ENCODE measurements at regions not wholly inside any gene's neighbourhood (a gene's known extent, or its start where the extent isn't known, plus 50 kb on each side); places are given as distances from the start of the nearest gene placed in this dataset.

DNA sequence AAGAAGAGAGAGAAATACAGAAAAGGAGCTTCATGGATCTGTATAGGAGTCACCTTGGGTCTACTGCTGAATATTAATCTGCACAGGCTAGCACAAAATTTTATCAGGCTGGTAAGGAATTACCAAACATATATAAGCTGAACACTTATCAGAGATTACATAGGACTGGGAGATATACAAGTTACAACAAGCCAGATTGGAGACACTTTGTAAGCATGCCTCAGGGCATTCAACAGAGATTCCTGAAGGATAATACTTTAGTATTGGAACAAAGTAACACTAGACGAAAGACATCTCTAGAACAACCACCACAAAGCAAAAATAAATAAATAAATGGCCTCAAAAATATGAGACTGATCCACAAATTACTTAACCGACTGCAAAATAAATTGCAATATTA, 197.8 kb downstream of the ANXA1 start:
- Histone ChIP-seq H3K4me3 (no peak overlapping the region), H3K27me3 (no peaks in the 10 kb centered on the region), H3K9me3 (no peaks in the 10 kb centered on the region), H3K27ac (no peak overlapping the region), H3K36me3 (no peaks in the 10 kb centered on the region), H3K4me1 (no peaks in the 10 kb centered on the region)
- 66 to 75% (median 71%) methylated on average over 2 of the region's 2 CpGs for WGBS, 5 donors
- TF ChIP-seq EP300 (IDR thresholded peaks at IDR 0.05), result no peak
- TF ChIP-seq POLR2AphosphoS5 (IDR thresholded peaks at IDR 0.05), result no peak
- TF ChIP-seq, protein P1, sequence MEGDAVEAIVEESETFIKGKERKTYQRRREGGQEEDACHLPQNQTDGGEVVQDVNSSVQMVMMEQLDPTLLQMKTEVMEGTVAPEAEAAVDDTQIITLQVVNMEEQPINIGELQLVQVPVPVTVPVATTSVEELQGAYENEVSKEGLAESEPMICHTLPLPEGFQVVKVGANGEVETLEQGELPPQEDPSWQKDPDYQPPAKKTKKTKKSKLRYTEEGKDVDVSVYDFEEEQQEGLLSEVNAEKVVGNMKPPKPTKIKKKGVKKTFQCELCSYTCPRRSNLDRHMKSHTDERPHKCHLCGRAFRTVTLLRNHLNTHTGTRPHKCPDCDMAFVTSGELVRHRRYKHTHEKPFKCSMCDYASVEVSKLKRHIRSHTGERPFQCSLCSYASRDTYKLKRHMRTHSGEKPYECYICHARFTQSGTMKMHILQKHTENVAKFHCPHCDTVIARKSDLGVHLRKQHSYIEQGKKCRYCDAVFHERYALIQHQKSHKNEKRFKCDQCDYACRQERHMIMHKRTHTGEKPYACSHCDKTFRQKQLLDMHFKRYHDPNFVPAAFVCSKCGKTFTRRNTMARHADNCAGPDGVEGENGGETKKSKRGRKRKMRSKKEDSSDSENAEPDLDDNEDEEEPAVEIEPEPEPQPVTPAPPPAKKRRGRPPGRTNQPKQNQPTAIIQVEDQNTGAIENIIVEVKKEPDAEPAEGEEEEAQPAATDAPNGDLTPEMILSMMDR (IDR thresholded peaks at IDR 0.05), result no peak
- no peak for TF ChIP-seq POLR2A (IDR thresholded peaks at IDR 0.05)
- DNase-seq, result no peak
- intact Hi-C loops (cut with DNase I; ENCODE audit: low total_unique reads), result no loop called here

- H3K4me1 ChIP-seq, result no peaks in the 10 kb centered on the region
- no peak overlapping the region for H3K4me3 ChIP-seq
- DNase-seq, result no peak
- no peaks in the 10 kb centered on the region for H3K36me3 ChIP-seq
- no peaks in the 10 kb centered on the region for H3K9me3 ChIP-seq
- intact Hi-C loops (cut with DNase I; ENCODE audit: low total_unique reads), result no loop called here
- no peak overlapping the region for H3K27ac ChIP-seq
- no peak for TF ChIP-seq POLR2AphosphoS5 (IDR thresholded peaks at IDR 0.05)
- TF ChIP-seq, protein P1 (IDR thresholded peaks at IDR 0.05), result no peak
- TF ChIP-seq EP300 (IDR thresholded peaks at IDR 0.05), result no peak
- TF ChIP-seq POLR2A (IDR thresholded peaks at IDR 0.05), result no peak
- WGBS, 5 donors, result 29 to 49% (median 38%) methylated on average over 3 of the region's 3 CpGs
- no peaks in the 10 kb centered on the region for H3K27me3 ChIP-seq
These were observed 205.9 kb downstream of the ANXA1 start for GRCh38 chr9:73357607-73358006.

DNA sequence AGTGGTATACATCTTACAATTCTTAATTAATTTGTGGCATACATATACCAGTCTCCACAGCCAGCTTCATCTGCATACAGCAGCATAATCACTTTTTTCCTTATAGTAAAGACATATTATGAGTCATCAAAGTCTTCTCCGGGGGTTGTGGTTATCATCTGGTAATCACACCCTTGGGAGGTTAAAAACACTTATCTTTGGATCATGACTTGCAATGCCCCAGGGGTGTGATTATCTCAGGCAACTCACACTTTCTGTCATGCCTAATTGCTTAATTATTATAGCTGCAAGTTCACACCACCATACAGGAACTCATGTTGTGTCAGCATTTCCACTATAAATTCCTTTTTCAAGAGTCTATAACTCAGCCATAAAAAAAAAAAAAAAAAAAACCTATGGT, 218.4 kb downstream of the ANXA1 start:
- no peaks in the 10 kb centered on the region for H3K9me3 ChIP-seq
- no peaks in the 10 kb centered on the region for H3K4me1 ChIP-seq
- intact Hi-C loops (cut with DNase I; ENCODE audit: low total_unique reads), result no loop called here
- WGBS, 5 donors, result 24 to 44% (median 29%) methylated on average over 1 of the region's 1 CpG
- no peaks in the 10 kb centered on the region for H3K27me3 ChIP-seq
- no peak for DNase-seq
- H3K36me3 ChIP-seq, result no peaks in the 10 kb centered on the region
- no peak overlapping the region for H3K4me3 ChIP-seq
- H3K27ac ChIP-seq, result no peak overlapping the region
- TF ChIP-seq POLR2AphosphoS5 (IDR thresholded peaks at IDR 0.05) (no peak), EP300 (IDR thresholded peaks at IDR 0.05) (no peak), POLR2A (IDR thresholded peaks at IDR 0.05) (no peak)
- TF ChIP-seq, protein P1 (IDR thresholded peaks at IDR 0.05), result no peak

DNA sequence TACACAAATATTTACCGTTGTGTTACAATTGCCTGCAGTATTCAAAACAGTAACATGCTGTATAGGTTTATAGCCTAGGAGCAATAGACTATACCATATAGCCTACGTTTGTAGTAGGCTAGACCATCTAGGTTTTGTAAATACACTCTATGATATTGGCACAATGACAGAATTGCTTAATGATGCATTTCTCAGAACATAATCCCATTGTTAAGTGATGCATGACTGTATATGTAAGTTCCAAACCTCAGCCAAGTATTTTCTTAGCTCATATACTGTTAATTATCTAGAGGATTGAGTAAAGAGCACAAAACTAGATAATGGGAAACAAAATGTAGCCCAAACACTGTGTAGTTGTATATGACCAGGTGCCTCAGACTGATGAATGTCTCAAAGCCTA, 220.1 kb downstream of the ANXA1 start:
- TF ChIP-seq POLR2AphosphoS5 (IDR thresholded peaks at IDR 0.05) (no peak), POLR2A (IDR thresholded peaks at IDR 0.05) (no peak), EP300 (IDR thresholded peaks at IDR 0.05) (no peak)
- TF ChIP-seq, protein P1 (IDR thresholded peaks at IDR 0.05), result no peak
- H3K9me3 ChIP-seq, result no peaks in the 10 kb centered on the region
- no peaks in the 10 kb centered on the region for H3K4me1 ChIP-seq
- intact Hi-C loops (cut with DNase I; ENCODE audit: low total_unique reads), result no loop called here
- H3K27me3 ChIP-seq, result no peaks in the 10 kb centered on the region
- no peak for DNase-seq
- H3K27ac ChIP-seq, result no peak overlapping the region
- no peak overlapping the region for H3K4me3 ChIP-seq
- 17 to 61% (median 30%) methylated on average over 2 of the region's 2 CpGs for WGBS, 5 donors
- H3K36me3 ChIP-seq, result no peaks in the 10 kb centered on the region

Data from stomach (tissue), 8 donors.